ENCODE measurements at regions not wholly inside any gene's neighbourhood (a gene's known extent, or its start where the extent isn't known, plus 50 kb on each side); places are given as distances from the start of the nearest gene placed in this dataset.
"Not testable (repeated sequence)": the region's sequence is repeated elsewhere in the genome, so short reads cannot be mapped to it uniquely, and the experiment has no call there.

DNA sequence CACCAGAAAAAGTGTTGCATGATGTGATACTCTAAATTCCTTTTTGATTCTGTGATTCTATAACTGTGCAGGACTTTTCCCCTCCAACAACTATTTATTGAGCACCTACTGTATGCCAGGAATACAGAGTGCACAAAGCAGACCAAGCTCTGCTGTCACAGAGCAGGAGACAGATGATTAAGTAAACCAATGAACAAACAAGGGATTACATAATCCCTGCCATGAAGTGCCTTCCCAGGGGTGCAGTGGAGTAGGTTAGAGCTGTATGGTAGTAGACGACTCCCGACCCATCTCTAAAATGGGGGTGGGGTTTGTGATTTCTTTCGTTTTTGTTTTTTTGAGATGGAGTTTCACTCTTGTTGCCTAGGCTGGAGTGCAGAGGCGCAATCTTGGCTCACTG, 213.9 kb downstream of the TBX5 start:
- no peak for DNase-seq

DNA sequence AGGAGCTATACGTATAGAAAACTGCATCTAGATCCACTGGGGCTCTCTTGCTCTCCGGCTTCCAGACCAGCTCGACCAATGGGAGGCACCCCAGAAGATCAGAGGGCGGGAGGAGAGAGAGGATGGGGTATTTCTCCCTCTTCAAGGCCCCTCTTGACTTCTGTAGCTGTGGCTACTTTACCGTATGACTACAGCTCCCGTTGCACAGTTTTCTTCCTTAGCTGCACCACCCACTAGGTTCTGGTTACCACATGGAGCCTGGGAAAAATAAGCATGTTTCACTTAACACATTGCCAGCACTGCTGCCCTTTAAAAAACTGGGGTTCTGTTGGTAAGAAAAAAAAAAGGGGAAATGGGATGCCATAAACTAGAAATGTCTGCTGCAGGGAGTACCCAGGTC, 214.4 kb downstream of the TBX5 start:
- no peak for DNase-seq

DNA sequence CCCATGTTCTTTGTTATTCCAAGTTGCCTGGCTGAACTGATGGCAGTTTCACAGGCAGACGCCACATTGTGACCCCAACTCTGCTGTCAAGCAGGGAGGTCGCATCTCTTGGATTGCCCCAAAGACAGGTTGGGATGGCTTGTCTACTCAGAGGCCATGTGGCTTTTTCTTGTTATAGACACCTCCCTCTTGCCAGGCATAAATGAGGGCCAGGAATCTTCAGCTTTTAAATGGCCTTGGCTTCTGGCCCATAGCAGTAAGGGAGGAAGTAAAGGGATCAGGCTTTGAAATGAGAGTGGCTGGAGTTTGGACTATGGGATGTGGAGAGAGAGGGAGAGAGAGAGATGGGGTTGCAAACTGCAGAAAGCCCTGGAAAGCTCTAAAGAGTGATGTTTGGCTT, 215.0 kb downstream of the TBX5 start:
- DNase-seq = no peak

DNA sequence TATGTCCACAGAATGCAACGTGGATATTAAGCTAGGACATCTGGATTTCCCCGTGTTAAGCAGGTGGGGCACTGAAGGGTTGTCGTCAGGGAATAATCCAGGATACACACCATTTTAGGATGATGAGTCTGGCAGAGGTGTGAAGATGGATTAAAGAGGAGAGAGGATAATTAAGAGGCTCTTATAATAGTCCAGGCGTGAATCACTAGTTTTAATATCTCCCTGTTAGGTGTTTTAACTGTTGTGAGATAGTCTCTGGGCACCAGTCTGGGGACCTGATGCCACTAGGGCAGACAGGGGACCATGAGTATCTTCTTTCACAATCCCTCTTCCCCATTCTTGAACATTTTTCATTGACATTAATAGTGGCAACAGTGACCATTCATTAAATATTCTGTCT, 216.7 kb downstream of the TBX5 start:
- DNase-seq = no peak

DNA sequence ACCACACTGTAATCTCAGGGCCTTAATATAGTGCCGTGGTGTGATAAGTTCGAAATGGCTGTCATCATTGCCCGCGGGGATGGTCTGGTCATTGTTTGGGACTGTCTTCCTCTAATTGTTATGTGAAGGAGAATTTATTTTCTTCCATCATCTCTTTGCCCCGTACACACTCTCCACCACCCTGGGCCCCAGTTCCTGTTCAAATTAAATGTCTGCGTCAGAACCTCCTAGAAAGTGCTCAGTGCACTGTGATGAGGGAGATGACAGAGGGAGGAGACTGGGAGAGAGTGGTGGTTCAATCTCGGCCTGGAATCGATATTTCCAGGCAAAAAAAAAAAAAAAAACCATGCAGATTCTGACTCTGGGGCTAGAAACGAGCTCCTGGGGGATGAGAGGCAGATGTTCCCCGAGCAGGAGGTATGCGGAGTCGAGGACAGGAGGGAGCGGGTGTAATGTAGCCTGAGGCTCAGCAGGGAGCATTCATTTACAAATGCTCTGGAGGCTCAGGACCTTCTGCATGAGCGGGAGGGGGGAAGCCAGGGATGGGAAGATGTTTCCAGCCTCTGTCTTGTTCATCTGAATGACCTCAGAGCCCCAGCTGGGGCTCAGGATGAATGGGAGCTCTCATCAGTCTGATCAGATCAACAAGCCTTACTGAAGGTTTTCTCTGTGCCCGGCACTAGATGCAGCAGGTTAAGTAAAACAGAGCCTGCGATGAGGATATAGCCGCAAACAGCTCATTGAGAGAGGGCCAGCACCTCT, 219.5 kb downstream of the TBX5 start:
- no peak for DNase-seq

DNA sequence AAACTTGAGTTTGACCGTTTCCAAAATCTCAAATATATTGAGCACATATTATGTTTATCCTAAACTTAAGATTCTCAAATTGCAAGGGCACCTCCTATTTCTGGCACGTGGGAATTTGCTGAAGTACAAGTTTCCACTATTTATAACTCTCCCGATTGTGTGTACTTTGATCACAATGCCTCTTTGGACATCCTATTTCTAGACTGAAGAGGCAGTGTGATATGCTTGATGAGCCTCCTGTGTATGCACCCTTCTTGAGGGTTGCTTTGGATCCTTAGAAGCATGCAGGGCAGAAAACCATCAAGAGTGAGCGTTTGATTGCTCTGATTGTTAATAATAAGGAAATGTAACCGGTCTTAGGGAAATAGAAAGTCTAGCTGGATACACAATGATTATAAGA, 218.9 kb upstream of the RBM19 start:
- no peak for DNase-seq

DNA sequence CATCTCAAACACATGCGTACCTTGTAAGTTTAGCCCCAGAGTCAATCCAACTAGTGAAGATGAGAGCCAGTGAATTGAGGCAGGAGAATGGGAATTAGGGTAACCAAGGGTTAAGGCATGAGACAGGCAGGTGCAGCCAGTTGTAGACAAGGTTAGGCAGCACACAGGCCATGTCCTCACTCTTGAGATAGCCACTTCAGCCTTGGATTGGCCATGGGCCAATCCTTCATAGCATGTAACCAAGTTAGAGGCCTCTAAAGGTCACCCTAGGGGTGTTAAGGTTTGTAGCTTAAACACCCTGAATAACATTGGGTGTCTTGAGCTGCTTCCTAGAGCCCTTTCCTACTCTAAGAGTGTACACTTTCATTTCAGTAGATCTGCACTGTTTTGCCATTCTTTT, 208.2 kb upstream of the RBM19 start:
- DNase-seq = no peak

DNA sequence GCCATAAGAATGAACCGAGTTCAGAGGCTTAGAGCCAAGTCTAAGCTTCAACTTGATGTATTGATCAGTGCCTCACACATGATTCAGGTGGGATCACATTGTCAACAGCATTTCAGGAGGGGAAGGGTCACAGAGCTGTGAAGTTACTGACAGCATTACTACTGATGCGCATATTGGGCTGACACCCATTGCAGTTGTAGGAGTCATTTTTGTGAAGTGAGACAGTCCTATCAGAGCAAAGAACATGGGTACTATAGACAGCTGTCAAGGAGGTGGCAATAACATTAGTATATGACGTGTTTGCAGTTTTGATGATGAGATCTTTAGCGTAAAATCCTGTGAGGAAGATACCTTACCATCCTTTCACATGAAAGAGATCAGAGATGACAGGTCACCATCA, 206.0 kb upstream of the RBM19 start:
- no peak for DNase-seq

DNA sequence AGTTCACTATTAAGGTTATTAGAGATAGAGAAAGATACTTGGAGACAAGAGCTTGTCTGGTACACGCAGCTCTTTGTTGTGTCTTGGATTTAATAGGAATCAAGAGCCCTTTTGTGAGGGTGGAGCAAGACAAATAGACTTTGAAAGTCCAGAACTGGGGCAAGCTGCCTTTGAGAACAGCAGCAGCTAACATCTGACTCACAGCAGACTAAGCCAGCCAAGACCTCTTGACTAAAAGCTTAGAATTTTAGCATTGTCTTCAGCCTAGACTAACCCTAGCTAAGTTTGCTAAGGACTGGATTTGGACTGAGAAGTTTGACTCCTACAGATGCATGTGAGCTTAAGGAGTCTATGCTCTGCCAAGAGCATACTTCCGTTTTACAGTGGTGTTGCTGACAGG, 201.9 kb upstream of the RBM19 start:
- DNase-seq = no peak

DNA sequence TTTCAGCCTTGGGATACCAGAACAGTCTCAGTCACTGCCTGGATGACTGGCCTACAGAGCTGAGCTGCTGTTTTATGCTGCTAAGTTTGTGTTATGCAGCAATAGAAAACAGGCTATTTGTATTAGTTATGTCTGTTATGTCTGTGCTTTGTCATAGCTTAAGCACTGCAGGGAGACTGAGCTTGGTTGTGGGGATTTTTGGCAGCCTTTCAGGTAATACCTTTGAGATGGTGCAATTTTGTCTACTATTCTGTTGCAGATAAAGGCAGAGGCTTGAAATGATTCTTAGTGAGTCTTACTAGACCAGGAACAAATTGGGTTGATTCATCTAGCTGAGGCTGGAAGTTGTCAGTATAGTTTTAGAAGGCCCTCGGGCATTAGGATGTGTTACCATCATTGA, 201.3 kb upstream of the RBM19 start:
- no peak for DNase-seq

DNA sequence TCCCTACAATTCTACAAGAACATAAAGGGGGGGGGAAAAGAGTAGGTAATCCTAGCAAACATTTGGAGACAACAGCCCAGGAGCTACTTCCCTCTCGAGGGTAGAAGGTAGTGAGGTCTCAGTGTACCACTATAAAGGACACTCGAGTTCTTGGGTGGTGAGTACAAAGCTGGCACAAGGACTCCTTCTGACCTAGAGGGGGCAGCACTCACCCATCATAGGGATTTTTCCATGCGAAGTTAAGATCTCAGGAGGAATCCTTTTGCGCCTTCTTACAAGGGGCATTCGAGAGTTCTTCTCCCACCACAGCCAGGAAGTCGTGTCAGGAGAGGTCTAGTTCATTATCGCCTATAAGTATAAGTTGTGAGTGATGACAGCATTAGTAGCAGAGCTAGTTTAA, 200.2 kb upstream of the RBM19 start:
- DNase-seq = peak; percentile 26 to 49

DNA sequence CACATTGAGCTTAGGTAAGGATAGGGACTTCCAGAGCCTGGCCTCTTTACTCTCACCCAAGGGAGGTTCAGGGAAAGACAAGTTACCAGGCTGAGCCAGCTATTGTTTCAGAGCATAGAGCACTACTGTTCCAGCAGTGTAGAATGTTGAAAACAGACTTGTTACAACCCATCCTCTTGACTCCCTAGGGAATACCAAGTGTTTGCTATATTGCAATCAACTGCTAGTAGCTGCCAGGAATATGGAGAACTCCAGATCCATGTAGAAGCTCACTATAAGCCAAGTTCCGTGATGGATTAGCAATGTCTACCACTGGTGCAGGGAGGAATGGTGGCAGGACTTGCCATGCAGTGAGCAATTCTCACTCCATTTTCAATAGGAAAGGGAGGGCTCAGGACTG, 199.8 kb upstream of the RBM19 start:
- no peak for DNase-seq

DNA sequence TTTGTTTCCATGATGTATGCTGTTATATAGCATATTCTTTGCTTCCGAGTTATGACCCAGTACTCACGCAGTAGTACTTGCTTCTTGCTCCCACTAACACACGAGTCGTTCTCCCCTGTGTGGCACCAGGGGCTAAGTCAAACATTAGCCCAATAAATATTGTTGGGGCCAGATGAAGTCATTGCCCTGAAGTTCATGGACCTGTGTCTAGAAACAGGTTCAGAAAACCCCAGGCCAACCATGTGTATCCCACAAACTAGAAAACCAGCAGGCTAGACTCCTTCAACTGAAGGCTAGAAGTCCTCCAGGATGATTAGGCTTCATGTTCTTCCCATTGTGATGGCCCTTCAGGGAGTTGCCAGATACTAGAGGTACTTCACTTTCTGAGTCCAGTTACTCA, 198.2 kb upstream of the RBM19 start:
- DNase-seq = no peak

DNA sequence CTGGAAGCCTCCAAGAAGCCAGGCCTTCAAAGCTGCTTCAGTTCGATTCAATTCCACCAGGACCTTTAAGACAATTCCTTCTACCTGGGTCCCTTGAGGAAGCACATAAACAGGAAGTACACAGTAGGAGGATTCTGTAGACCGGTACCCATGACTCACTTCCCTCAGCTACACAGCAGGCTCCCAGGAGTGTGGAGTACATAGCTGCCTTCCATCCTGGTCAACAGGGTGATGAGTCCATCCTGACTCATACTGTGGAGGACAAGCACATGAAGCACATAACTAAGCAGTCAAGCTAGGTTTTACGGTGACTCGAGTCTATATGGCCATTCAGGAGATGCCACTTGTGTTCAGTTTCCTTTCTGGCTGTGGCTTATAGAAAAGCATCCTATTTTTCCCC, 197.6 kb upstream of the RBM19 start:
- DNase-seq = no peak

DNA sequence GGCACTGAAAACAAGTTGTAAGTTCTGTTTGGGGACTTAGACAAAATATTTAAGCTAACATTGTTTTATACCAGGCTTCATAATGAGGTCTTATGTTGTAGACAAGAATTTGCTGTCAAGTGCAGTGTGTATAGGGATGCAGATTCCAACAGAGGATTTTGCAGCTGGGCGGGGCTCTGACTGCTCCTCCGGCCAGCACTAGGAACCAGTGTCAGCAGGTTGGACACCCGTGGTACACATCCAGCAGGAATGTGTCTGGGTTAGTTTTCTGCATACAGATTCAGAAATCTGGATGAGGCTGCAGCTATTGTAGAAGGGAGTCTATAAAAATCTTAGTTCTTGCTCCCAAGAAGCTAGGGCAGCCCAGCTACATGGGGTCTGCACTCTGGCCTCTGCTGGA, 194.3 kb upstream of the RBM19 start:
- DNase-seq = no peak

DNA sequence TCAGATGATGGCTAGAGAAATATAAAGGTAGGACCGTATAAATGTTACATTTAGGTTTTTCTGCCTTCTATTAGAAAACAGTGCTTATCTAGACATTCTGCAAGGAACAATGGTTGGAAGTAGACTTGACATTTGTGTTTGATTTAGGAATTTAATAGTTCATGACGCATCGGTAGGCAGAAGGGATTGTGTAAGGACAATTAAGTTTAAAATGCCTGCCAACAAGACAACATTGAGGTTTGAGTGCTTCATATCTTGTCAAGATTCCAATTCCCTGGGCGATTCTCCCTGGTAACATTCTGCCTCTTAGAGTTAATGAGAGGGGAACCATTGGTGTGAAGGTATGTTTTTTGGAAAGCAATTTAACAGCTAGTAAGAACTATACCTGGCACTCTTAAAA, 186.8 kb upstream of the RBM19 start:
- DNase-seq = no peak

DNA sequence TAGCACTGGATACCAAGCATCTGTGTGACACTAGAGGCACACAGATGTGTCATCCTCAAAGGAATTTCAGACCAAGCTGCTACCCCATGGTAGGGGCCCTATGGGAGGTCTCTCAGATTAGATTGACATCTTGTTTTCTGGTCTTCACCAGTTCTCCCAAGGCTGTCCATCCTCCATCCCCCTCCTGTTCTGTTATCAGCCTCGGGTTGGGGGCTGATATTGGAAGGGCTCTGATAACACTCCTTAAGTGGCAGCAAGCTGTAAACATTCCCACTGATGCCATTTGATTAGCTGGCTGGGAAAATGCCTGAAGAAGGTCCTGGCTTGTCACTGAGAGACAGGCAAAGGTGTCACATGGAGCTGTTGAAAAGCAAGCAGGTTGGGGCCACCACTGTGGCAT, 185.9 kb upstream of the RBM19 start:
- no peak for DNase-seq

DNA sequence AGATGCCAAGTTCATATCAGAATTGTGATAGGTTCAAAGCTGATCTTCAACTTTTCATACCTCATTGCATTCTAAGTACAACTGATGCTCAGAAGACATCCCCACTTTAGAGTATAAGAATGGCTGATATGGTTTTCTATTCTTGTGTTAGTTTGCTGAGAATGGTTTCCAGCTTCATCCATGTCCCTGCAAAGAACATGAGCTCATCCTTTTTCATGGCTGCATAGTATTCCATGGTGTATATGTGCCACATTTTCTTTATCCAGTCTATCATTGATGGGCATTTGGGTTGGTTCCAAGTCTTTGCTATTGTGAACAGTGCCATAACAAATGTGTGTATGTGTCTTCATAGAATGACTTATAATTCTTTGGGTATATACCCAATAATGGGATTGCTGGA, 184.5 kb upstream of the RBM19 start:
- not testable (repeated sequence) for DNase-seq

DNA sequence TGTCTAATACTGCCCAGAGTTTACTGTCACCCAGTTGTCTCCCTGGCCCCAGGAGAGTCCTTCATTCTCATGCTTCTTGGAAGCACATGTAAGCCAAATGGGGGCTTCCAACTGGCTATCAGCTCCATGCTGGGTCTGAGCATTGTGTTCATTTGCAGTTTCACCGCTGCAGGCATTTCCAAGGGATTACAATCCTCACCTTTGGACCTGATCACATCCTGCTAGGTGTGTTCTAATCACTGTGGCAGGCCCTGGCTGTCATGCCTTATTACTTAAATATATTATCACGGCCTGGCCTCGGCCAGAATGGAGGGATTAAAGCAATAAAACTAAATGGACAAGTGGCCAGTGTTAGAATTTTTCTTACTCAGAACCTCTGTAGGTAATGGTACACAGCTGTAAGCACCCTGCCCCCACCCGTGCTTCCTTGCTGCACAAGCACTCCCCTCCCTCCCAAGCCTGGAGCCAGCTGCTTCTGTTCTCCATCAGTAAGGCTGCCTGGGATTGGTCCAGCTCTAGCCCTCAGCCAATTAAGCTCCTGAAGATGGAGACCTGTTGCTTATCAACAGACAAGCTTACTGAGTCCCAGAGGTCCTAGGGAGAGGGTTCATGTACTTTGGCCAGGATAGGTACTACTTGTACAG, 175.9 kb upstream of the RBM19 start:
- DNase-seq = no peak

DNA sequence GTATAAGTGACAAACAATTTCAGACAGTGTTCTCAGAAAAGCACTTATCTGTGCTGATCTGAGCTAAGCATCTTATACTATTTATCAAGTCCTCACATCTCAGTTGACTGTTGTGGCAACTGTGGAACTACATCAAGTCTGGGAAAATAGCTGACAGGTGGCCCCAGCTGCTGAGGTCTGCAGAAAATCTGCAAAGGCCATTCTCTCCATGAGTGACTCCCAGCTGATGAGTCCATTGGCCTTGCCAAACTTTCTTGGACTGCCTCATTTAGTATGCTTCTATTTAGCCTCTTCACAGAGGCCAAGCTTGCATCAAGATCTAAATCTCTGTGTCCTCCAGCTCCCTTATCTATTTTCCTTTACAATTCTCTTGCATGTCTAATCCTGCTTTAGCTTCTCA, 174.5 kb upstream of the RBM19 start:
- DNase-seq = no peak

DNA sequence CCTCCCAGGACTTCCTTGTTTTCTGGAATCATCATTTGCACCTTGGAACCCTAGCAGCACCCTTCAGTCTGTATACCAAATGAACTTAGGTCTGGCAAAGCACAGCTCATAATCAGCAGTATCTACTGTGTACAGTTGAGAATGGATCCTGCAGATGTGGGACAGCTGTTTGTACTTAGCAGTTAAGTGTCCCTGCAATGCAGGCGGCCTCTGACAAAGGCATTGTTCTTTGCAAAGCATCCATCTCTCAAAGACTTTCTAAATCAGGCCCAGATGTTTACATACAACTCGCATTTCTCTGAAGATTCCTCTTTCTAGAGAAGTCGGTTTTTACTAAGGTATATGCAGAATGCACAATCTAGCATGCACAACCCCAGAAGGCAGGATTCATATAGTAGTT, 170.5 kb upstream of the RBM19 start:
- DNase-seq = no peak

DNA sequence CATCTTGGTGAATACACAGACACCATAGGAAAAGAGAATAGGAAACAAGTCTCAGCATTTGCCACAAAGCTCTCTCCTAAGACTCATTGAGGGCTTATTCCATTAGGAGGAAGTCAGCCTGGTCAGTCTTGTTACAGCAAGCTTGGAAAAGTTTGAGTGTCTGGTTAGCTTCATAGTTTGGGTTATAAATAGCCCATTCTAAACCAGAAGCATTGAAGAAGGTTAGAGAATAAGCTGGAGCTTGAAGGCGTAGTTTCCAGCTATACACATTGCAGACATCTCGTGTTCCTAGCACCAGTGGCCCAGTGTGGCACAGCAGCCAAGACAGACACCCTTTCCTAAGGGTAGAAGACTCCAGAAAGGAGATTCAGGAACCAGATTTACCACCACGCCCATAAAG, 168.8 kb upstream of the RBM19 start:
- no peak for DNase-seq

DNA sequence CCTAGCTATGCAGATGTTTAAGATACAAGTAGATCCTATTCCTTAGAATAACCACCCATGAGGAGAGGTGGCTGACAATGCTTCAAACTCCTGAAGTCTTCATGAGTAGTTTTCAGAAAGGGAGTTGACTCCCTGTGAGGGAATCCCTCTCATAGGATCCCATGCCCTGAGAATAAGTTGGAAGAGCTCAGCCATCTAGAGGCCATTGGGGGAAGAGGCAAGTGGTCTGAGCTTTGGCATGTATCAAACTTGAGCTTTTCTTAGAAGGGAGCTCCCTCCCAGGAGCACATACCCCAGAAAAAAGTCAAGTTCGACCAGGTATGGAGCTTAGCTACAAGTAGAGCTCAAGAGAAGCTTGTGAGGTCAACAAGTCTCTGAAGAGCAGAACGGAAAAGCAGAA, 165.7 kb upstream of the RBM19 start:
- no peak for DNase-seq

DNA sequence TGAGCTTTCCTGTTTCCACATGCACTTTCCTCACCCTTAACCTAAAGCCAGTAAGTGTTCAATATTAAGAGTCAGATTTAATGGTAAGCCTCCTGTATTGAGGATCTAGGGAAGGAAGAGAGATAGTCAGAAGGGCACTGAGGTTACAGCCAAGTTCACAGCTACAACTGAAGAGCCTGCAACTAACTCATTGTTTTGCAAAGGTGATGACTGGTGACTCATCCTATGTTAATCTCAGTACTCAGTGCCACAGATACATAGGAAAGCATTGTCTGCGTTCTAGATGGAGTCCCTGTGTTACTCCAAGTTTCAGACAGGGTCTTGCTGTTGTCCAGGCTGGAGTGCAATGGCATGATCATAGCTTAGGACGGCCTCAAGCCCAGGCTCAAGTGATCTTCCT, 157.0 kb upstream of the RBM19 start:
- no peak for DNase-seq

DNA sequence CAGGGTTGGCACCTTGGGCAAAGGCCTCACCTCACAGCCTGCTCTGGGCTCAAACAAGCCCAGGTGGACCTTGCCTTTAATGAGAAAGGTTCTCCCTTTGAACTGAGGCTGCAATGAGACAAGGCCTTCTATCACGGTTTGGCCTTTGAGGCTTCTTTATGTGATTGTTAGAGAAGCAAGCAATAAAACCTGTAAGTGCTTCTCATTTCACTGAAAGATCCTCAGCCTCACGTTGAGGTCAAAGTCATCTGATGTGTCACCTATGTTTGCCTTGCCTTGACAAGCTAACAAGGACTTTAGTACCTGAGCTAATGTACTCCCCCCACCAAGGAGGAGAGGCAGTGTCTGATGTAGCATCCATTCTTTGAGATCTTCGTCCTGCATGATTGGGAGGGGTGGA, 155.9 kb upstream of the RBM19 start:
- DNase-seq = no peak
